ENCODE measurements at regions not wholly inside any gene's neighbourhood (a gene's known extent, or its start where the extent isn't known, plus 50 kb on each side); places are given as distances from the start of the nearest gene placed in this dataset.

DNA sequence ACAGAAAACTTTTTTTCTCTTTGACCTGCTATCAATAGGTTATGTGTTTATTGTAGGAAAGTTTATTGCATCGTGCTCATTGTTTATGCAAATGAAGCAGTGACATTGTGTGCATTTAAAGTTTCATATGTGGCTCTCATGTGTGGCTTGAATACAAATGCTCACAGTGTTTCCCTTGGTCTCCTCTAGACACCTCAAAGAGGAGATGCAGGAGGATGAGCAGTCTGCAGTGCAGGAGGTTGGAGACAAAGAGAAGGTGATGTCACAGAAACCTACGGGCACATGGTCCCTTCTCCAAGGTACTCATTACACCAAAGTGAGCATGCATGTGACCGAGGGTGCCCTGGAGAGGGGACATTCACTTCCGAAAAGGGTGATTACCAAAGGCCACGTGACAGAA is 430.2 kb downstream of the INHBA start:
- TF ChIP-seq, protein P1, sequence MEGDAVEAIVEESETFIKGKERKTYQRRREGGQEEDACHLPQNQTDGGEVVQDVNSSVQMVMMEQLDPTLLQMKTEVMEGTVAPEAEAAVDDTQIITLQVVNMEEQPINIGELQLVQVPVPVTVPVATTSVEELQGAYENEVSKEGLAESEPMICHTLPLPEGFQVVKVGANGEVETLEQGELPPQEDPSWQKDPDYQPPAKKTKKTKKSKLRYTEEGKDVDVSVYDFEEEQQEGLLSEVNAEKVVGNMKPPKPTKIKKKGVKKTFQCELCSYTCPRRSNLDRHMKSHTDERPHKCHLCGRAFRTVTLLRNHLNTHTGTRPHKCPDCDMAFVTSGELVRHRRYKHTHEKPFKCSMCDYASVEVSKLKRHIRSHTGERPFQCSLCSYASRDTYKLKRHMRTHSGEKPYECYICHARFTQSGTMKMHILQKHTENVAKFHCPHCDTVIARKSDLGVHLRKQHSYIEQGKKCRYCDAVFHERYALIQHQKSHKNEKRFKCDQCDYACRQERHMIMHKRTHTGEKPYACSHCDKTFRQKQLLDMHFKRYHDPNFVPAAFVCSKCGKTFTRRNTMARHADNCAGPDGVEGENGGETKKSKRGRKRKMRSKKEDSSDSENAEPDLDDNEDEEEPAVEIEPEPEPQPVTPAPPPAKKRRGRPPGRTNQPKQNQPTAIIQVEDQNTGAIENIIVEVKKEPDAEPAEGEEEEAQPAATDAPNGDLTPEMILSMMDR (IDR thresholded peaks at IDR 0.05): no peak
- no peak for TF ChIP-seq POLR2A (IDR thresholded peaks at IDR 0.05)

All from breast epithelium (tissue), 3 donors.